ENCODE measurements at regions not wholly inside any gene's neighbourhood (a gene's known extent, or its start where the extent isn't known, plus 50 kb on each side); places are given as distances from the start of the nearest gene placed in this dataset.

GRCh38 chr10:78410046-78410965 is 376.6 kb downstream of the RPS24 start:
- ATAC-seq (ENCODE audit: low read depth) (no peak), DNase-seq (no peak)
- 90% methylated on average over 13 of the region's 15 CpGs for WGBS (ENCODE audit: insufficient coverage)
- intact Hi-C loops (cut with micrococcal nuclease), result no loop called here
- peaks cover 0 to 21% (median 5%) of the 10 kb centered on the region in 4 experiments for H3K27me3 ChIP-seq (replicated peaks in 1 of 4; ENCODE audit: control extremely low read depth in 1 of 4, control insufficient read depth in 3 of 4, insufficient read depth in 4 of 4, low read length in 3 of 4)
- no peak overlapping the region for H3K27ac Mint-ChIP-seq
- H2AFZ ChIP-seq (ENCODE audit: insufficient read depth, low read depth, low read length, poor library complexity, severe bottlenecking), result no peak overlapping the region
- POLR2A ChIA-PET, result no interaction called here
- no peak overlapping the region for H3K4me2 ChIP-seq (replicated peaks; ENCODE audit: low read depth, low read length, poor library complexity, severe bottlenecking)
- no peak overlapping the region for H3K27ac ChIP-seq (ENCODE audit: low read length in 2 of 2)
- H3K9me3 ChIP-seq (ENCODE audit: control extremely low read depth in 1 of 3, control insufficient read depth in 2 of 3, insufficient read depth in 1 of 3, low read length in 2 of 3), result no peaks in the 10 kb centered on the region
- no peak overlapping the region for H3K4me3 Mint-ChIP-seq
- no peaks in the 10 kb centered on the region for H4K20me1 ChIP-seq (ENCODE audit: control insufficient read depth, insufficient read depth, low read length, poor library complexity, severe bottlenecking)
- no peaks in the 10 kb centered on the region for H3K36me3 ChIP-seq (replicated peaks in 1 of 2; ENCODE audit: control extremely low read depth in 1 of 2, control insufficient read depth in 1 of 2, extremely low read depth in 1 of 2, insufficient read depth in 2 of 2, low read length in 1 of 2)
- no peaks in the 10 kb centered on the region for H3K9me3 Mint-ChIP-seq (ENCODE audit: insufficient read depth)
- H3K4me3 ChIP-seq (ENCODE audit: control extremely low read depth in 1 of 5, extremely low read depth in 1 of 5, insufficient read depth in 1 of 5, low read depth in 2 of 5, low read length in 4 of 5), result no peak overlapping the region
- no peaks in the 10 kb centered on the region for H3K79me2 ChIP-seq (ENCODE audit: control insufficient read depth, insufficient read depth, low read length)
- peaks cover 33% of the 10 kb centered on the region for H3K27me3 Mint-ChIP-seq
- peaks cover 8% of the 10 kb centered on the region for H3K4me1 Mint-ChIP-seq
- CTCF ChIA-PET, result no interaction called here
- H3K4me1 ChIP-seq (ENCODE audit: control insufficient read depth in 2 of 2, insufficient read depth in 2 of 2, low read length in 2 of 2), result peaks cover 7 to 11% of the 10 kb centered on the region in 2 donors
- no peak overlapping the region for H3K9ac ChIP-seq (ENCODE audit: low read length)
- TF ChIP-seq CTCF (IDR thresholded peaks at IDR 0.05) (no peak), EZH2 (IDR thresholded peaks at IDR 0.05; ENCODE audit: borderline replicate concordance, insufficient read depth, low read depth, low read length, poor library complexity, severe bottlenecking) (no peak)

GRCh38 chr10:78411716-78412115 is 378.1 kb downstream of the RPS24 start:
- ChIA-PET POLR2A (no interaction called here), CTCF (no interaction called here)
- Mint-ChIP-seq H3K4me1 (peaks cover 4% of the 10 kb centered on the region), H3K4me3 (no peak overlapping the region), H3K27me3 (peaks cover 19% of the 10 kb centered on the region), H3K27ac (no peak overlapping the region), H3K9me3 (ENCODE audit: insufficient read depth) (no peaks in the 10 kb centered on the region)
- no CpG with 5 or more reads among the region's 2 CpGs for WGBS (ENCODE audit: insufficient coverage)
- intact Hi-C loops (cut with micrococcal nuclease), result no loop called here
- no peak overlapping the region for H3K4me2 ChIP-seq (replicated peaks; ENCODE audit: low read depth, low read length, poor library complexity, severe bottlenecking)
- H2AFZ ChIP-seq (ENCODE audit: insufficient read depth, low read depth, low read length, poor library complexity, severe bottlenecking), result no peak overlapping the region
- peaks cover 7% of the 10 kb centered on the region in 2 donors for H3K4me1 ChIP-seq (ENCODE audit: control insufficient read depth in 2 of 2, insufficient read depth in 2 of 2, low read length in 2 of 2)
- no peak overlapping the region for H3K27ac ChIP-seq (ENCODE audit: low read length in 2 of 2)
- peaks cover 0 to 10% (median 3%) of the 10 kb centered on the region in 4 experiments for H3K27me3 ChIP-seq (replicated peaks in 1 of 4; ENCODE audit: control extremely low read depth in 1 of 4, control insufficient read depth in 3 of 4, insufficient read depth in 4 of 4, low read length in 3 of 4)
- H3K9me3 ChIP-seq (ENCODE audit: control extremely low read depth in 1 of 3, control insufficient read depth in 2 of 3, insufficient read depth in 1 of 3, low read length in 2 of 3), result no peaks in the 10 kb centered on the region
- ATAC-seq (ENCODE audit: low read depth), result no peak
- H3K36me3 ChIP-seq (replicated peaks in 1 of 2; ENCODE audit: control extremely low read depth in 1 of 2, control insufficient read depth in 1 of 2, extremely low read depth in 1 of 2, insufficient read depth in 2 of 2, low read length in 1 of 2), result no peaks in the 10 kb centered on the region
- TF ChIP-seq CTCF (IDR thresholded peaks at IDR 0.05), result no peak
- TF ChIP-seq EZH2 (IDR thresholded peaks at IDR 0.05; ENCODE audit: borderline replicate concordance, insufficient read depth, low read depth, low read length, poor library complexity, severe bottlenecking), result no peak
- no peak overlapping the region for H3K4me3 ChIP-seq (ENCODE audit: control extremely low read depth in 1 of 5, extremely low read depth in 1 of 5, insufficient read depth in 1 of 5, low read depth in 2 of 5, low read length in 4 of 5)
- H4K20me1 ChIP-seq (ENCODE audit: control insufficient read depth, insufficient read depth, low read length, poor library complexity, severe bottlenecking), result no peaks in the 10 kb centered on the region
- no peak for DNase-seq
- H3K79me2 ChIP-seq (ENCODE audit: control insufficient read depth, insufficient read depth, low read length), result no peaks in the 10 kb centered on the region
- H3K9ac ChIP-seq (ENCODE audit: low read length), result no peak overlapping the region
